ENCODE measurements at regions not wholly inside any gene's neighbourhood (a gene's known extent, or its start where the extent isn't known, plus 50 kb on each side); places are given as distances from the start of the nearest gene placed in this dataset.

DNA sequence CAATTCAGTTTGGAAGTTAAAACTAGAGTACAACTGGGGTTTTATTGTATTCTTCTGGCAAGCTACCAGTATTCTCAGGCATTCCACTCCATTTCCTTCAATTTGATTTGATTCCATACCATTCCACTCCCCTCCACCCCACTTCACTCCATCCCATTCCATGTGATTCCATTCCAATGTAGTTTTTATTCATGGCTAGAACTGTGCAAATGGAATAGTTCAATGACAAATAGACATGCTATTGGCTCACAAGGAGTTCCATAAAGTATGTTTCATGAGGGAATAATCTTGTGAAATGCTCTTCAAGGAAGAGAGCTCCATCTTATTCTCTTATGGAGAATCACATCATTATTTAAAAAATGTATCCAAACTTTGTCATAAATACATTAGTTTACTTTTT, 285.0 kb upstream of the BMP2 start:
- no peak for DNase-seq

DNA sequence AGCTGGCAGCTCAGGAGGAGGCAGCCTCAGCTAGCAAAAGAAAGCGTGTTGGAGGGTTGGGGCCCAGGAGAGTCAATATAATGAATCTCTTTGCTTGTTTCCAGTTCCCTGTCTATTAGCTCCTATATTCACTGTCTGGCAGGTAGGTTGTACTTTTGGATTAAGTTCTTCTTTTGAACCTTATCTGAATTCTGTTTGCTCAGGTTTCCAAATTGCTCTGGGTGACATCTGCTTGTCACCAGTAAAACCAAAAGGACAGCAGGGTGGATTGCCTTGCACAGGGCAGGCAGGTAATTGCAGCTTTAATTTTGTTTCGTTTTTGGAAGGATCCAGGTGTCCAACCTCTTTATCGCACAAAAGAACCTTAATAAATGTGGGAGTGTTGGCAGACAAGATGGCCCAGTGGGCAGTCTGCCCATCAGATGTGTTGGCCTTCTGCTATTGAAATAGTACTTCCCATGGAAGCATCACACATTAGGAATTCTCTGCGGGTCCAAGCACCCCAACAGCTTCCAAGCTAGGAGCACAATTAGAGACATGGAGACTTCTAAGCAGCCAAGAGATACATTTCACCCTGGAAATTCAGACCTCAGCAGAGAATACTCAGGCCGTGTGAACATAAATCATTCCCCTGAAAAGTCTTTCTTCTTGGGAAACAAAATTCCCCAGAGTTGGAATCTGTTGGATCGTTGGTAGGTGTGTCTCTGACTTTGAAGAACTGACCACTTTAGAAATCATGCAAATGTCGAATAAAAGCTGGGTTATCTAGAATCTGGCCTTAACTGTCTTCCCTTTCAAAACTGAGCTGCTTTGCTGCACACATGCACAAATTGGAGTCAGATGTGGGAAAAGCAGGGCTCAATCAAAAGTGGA, 286.9 kb upstream of the BMP2 start:
- no peak for DNase-seq

DNA sequence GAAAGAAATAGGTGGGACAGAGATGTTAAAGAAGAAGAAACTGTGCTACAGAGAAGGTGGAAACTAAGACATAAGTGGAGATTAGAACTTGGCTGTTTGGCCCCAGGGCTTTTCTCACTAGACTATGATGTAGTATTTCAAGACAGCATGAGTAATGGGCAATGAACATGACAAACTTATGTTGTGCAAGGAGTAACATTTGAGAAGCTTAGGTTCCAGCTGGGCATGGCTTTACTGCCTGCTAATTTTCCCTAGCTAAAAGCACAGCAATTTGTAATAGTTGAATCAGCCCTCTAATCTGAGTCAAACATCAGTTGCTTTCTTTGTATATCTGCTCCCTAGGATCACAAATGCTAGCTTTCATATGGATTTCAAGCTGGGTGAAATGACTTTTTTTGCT, 294.3 kb upstream of the BMP2 start:
- DNase-seq: peak; percentile 80

DNA sequence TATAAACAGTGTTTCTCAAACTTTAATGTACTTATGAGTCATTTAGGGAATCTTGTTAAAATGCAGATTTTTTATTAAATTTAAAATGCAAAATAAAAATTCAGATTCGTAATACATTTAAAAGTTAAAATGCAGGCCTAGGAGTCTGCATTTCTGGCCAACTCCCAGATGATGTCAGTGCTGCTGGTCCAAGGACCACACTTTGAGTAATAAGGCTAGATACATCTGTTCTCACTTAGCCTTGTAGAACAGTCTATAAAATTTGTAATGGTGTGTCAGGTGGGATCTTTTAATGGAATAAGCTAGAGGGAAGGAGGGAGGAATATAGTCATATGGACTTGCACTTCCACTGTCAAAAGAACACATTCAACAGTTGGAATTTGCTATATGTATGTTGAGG, 295.6 kb upstream of the BMP2 start:
- no peak for DNase-seq

DNA sequence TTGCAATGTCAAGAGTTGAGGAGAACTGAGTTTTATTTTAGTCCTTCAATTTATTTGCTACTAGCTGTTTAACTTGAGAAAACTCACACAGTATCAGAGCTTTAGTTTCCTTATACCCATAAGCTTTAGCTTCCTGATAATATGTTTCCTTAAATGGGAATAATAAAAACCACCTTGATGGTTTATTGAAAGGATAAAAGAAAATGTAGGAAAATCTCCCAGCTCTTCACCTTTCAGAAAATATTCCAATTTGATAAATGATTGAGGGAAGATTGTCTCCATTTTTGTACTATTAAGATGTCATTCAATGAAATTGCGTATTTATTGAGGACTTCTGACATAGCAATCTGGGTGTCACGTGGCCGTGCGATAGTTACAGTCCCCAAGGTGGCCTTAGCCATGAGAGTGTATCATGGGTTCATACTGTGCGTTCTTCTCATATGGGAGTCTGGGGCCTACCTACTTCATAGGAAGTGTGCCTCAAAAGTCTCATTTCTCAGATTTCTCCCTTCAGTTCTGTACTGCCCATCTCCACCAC, 296.3 kb upstream of the BMP2 start:
- DNase-seq: no peak

DNA sequence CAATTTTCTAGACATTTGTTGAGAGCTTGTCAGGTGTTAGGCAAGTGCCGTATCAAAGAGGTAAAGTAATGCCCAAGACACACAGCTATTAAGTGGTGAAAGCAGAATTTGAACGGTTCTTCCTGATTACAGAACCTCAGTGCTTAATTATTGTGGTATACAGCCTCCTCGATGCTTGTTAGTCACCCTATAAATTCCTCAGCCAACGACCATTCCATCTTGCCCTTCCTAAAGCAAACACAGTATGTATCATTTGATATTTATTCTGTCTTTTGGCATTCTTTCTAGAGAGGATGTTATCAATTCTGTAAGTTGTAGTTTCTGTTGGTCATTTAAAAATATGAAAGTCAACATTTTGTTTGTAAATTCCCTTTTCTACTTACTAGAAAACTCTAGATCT, 297.8 kb upstream of the BMP2 start:
- DNase-seq: peak; percentile 2

DNA sequence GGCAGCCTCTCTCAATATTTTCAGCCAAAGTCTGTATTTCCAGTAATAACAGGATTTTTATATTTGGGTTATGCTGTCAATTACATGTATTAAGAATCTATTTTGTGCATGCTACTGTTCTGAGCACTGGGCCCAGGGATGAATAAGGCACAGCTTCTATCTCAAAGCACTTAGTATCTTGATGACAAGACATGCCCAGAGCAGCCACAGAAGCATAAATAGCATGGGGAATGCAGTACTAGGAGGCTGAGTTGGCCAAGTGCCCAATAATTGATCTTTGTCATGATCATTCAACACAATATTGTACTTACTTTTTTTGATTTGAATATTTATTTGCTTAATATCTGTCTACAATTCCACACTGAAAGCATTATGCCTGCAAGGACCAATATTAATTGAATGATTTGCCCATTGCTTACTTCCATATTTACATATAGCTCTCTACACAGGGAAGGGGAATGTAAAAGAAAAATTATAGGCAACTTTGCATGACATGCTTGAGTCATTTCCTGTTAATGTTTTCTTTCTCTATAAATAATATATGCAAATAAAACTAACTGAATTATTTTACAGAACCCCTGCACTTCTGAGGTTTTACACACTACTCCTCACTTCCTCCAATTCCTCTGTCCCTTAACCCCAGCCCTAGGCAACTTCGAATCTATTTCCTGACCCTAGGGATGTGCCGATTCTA, 298.9 kb upstream of the BMP2 start:
- peak; percentile 9 for DNase-seq

DNA sequence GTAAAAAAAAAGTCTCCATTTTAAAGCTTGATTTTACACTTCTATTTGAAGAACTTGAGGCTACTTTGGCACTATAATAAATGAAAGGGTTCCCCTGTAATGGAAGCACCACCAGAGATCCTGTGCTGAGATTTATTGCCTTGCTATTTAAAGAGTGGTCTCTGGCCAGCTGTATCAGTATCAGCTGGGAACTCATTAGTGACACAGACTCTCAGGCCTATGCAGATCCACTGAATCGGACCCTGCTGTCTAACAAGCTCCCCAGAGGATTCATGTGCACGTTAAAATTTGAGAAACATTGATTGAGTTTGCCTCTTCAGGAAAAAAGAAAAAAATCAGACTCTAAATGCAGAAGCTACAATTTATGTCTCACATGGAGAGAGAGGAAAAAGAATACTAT, 299.9 kb upstream of the BMP2 start:
- DNase-seq: no peak

DNA sequence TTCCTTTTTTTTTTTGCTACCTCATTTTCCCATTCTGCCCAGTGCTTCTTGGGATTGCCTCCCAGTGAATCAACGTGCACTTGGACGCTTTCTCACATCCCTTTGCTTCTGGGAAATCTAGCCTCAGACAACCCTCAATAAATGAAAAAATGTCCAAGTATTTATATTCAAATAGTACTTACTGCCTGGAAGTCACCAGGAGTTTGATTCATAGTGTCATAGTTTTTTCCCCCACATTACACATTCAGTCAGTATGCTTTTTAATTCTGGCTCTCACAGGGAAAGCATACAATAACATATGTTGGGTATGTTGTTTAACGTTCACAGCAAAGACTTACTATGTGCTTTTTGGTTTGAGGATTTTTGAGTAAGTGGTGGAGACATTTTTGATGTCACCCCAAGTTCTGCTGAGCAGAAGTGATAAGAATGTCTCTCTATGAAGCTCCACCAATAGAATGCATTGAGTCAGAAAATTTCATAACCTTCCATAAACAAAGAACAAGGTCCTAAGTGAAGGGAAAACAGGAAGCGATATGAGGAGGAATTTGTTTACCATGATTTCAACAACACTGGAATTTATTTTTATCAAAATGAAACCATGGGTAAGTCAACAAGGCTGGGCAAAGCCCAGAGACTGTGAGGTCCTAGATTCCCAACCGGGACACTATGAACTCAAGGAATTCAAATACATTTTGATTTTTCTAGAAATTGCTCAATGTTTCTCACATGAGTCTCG, 301.2 kb upstream of the BMP2 start:
- DNase-seq: peak; percentile 75

DNA sequence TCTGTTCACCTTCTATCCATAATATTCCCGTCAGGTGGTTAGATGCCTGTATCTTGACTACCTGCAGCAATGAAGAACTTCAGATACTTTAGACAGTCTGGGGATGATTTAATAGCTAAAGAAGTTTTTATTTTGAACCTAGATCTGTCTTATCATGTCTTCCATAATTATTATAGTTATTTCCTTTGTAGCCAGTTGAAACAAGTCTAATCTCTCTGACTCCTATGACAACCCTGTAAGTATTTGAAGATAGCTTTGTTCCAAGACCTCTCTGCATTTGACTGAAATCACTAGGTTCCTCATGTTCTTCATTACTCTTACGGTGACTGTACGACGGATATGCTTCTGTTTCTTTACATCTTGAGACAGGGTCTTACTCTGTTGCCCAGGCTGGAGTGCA, 316.6 kb upstream of the BMP2 start:
- DNase-seq: no peak

DNA sequence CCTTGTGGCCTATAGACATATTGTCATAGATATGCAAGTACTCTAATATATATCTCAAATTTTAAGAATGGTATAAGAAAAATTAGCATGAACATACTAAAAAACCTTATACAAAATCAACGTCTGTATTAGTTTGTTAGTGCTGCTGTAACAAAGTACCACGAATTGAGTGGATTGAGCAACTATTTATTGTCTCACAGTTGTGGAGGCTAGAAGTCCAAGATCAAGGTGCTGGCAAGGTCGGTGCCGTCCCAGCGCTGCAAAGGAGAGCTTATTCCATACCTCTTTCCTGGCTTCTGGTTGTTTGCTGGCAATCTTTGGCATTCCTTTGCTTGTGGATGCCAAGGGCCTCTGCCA, 317.6 kb upstream of the FERMT1 start:
- no peak for DNase-seq

DNA sequence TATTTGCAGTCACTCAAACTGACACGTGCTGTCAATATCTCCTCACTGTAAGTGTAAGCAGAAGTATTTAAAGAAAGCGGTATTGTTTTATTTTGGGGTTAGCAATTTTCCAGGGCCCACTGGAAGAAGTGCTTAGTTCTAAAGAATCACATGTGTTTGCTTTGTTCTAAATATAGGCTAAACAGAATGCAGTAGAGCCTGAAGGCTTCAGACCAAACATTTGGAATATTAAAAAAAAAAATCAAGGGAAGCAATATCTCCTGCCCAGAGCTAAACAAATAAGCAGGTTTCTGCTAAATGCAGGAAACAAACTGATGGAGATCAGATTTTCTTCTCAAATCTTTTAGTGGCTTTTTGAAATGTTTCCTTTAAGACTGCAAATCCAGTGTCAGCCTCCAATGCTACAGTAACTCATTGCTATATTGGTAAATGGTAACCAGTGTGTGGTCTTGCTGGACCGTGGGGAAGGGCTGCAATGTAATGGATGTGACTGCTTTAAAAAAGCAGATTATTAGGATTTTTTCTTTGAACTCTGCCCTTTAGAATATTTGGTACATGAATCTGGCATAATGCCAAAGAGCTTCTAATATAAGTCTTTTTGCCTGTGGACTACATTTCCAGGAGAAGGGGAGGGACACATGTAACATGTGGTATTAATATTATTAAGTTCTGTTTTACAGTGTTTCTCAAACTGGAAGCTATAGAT, 317.1 kb upstream of the FERMT1 start:
- no peak for DNase-seq

DNA sequence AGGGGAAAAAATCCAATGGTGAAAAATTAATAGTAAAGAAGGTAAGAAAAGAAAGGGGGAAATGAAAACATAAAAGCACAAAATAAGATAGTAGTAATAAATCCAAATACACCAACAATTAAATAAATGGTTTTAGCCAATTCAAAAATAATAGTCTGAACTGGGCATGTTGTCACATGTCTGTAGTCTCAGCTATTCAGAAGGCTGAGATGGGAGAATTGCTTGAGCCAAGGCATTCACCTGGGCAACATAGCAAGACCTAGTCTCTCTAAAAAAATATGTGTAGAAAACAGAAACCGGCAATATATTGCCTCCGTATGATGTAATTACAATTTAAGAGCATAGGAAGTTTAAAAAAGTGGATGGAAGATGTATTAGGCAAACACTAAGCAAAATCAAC, 311.3 kb upstream of the FERMT1 start:
- no peak for DNase-seq

DNA sequence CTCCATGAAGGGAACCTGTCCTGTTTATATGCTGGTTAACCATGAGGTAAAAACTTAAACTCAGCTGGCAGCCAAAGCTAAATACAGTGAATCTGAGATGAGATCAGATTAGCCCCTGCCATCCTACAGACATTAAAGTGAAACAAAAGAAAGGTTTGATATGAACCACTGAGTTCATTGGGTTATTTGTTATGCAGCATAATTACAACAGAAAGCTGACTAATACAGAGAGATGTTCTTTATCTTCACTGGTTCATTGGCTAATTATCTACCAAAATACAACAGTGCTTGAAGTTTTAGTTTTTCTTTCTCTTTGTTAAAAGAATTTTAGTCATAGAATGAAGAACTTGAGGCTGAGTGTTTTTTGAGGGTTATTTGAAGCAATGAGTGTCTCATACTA, 307.6 kb upstream of the FERMT1 start:
- DNase-seq: no peak

DNA sequence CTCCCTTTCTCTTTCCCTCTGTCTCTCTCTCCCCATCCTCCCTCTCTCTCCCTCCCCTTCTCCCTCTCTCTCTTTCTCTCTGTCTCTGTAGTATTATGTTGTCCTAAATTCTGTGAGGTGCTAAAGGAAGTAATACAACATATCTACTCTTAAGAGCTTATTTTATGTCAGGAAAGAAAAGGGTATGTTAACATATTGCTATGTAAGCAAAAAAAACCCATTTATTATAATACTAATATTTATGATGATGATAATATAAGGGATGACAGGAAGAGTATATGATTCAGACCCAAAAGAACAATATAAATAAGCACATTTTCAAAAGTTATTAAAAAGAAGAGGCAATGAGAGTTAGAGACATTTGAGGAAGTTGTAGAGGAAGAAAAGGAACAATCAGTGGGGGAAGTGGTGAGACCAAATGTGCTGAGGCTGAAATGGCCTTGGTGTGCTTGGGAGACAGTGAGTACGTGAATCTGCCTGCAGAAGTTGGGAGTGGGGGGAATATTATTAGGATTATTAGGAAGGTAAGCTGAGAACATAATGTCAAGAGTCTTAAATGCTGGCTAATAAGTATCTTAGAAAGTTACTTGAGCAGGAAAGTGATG, 303.6 kb upstream of the FERMT1 start:
- DNase-seq: no peak

DNA sequence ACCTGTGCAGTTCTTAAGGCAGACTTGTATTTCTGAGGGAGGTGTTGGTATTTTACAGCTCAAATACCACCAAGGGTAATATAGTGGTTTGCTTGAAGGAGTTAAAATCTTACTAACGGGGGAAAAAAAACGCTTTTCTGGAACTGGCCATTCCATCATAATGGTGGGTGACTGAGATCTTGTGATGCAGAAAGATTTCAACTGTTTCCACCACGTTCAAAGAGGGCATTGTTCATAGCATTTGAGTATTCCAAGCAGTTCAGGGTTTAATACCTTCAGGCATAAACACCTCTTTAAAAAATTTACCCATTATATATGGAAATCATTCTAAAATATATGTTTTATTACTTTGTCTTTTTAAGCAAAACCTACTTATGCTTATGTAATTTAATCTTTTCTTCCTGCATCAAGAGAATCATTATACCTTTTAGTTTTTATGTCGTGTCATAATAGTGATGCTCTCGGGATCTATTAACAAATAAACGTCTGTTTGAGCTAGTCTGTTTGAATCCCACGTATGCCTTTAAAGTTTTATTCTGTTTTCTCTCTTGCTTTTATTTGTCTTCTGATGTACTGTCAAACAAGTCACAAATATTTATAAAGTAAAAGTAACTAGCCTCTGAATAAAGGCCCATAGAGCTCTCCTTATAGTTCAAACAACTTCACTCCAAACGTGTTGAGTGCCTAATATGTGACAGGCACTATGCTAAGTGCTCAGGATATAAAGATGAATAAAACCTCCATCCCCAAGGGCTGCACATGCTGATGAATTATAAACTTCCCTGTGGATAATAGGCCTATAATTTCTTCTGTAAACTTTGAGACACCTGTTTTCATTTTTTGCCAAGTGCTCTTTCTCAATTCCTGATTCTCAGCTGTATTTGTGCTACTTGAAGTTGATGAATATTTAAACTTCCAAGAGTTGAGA, 298.8 kb upstream of the FERMT1 start:
- DNase-seq: no peak

DNA sequence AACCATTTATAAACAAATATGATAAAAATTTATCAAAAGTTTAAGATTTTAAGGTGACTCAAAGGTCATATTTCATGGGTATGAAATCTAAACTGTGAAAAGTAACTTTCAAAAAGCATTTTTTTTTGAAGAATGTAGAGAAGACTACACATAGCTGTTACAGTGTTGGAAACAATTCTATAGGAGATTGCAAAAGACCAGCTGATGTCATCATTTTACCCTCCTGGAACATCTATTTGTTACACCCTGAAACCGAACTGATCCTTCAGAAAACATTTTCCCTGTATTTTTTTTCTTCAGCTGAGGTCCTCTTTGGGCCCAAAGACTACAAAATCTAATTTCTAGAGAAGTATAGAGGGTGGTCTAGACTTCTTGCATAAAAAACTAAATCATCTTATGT, 297.5 kb upstream of the FERMT1 start:
- DNase-seq: no peak

DNA sequence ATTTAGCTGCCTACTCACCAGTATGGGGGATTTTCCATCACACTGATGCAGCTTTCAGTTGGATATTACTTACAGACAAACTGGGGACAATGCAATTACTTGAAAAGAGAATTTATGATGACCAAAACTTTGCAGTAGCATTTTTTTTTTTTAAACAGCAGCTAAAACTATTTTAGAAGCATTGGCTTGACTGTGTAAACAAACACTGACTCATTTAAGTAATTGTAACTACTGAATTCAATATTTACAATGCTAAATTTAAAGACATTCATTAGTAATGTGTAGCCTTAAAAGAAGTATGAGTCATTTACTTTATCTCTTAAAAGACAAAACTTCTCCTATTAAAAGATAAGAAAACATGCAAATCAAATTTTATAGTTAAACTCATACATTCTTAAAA, 295.9 kb upstream of the FERMT1 start:
- DNase-seq: no peak

DNA sequence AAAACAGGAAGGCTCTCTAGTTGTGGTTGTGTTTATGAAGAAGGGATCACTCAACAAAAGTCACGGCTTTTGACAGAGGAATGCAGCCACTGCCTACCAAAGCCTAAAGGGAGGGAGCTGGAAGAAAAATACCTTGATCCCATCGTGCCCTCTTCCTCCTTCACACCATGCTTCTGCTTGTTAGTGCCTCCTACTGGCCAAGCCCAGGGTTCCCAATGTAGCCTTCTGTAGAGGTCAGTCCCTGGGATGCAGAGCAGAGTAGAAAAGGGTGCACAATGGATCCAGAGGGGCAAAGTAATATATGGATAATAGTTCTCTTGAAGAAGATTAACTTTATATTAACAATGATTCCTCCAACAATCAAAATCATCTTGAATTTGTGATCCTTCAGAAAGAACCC, 293.5 kb upstream of the FERMT1 start:
- no peak for DNase-seq

DNA sequence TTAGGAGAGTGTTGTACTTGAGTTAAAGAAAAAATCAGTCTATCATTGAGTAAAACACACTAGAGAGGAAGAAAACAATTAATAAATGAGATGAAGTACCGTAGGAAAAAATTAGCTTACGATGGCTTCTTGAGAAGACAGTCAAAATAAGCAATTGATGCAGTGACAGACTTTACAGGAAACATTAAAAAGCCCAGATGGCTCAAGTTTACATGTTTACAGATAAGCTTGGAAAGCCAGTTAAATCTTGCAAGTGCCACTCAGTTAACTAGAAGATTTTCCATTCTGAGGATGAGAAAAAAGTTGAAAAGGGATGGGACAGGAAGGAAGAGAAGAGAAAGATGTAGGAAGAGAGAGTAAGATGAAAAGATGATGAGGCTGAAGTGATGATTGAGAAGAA, 288.8 kb upstream of the FERMT1 start:
- DNase-seq: no peak

DNA sequence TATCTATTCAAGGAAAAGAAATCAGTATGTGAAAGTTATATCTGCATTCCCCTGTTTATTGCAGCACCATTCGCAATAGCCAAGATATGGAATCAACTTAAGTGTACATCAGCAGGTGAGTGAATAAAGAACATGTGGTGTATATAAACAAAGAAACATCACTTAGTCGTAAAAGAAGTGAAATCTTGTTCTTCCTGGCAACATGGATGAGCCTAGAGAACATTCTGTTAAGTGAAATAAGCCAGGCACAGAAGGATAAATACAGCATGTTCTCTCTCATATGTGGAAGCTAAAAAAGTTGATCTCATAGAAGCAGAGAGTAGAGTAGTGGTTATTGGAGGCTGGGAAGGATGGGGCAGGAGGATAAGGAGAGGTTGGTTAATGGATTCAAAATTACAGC, 287.9 kb upstream of the FERMT1 start:
- DNase-seq: no peak

DNA sequence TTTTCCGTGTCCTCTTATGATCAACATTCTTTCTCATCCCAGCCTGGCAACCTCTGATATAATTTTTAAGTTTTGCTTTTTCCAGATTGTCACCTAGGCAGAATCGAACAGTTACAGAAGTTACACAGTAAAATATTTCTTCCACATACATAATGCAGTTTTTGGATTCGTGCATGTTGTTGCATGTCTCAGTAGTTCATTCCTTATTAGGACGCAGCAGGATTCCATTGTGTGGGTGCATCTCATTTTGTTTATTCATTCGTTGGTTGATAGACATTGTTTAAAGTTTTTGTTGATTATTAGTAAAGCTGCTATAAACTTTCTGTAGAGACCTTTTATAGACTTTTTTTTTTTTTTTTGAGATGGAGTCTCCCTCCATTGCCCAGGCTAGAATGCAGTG, 284.3 kb upstream of the FERMT1 start:
- no peak for DNase-seq

All from HCEC 1CT (cell line).